ENCODE measurements at regions not wholly inside any gene's neighbourhood (a gene's known extent, or its start where the extent isn't known, plus 50 kb on each side); places are given as distances from the start of the nearest gene placed in this dataset.

GRCh38 chr12:105983622-105984320, 155.0 kb downstream of the NUAK1 start:
- TF ChIP-seq EGR1 (IDR thresholded peaks at IDR 0.05), result no peak
- TF ChIP-seq REST (IDR thresholded peaks at IDR 0.05; ENCODE audit: low read depth), result no peak
- no peak for TF ChIP-seq CREB1 (IDR thresholded peaks at IDR 0.05; ENCODE audit: low read depth)
- TF ChIP-seq YY1 (IDR thresholded peaks at IDR 0.05; ENCODE audit: low read depth), result no peak
- TF ChIP-seq TAF1 (IDR thresholded peaks at IDR 0.05; ENCODE audit: low read depth), result no peak
- TF ChIP-seq NFIC (IDR thresholded peaks at IDR 0.05), result no peak
- no peak for TF ChIP-seq TEAD4 (IDR thresholded peaks at IDR 0.05)
- no peak for TF ChIP-seq ZBTB7A (IDR thresholded peaks at IDR 0.05; ENCODE audit: low read depth)
- no peak for TF ChIP-seq TCF12 (IDR thresholded peaks at IDR 0.05; ENCODE audit: low read depth)
- no peak for TF ChIP-seq USF1 (IDR thresholded peaks at IDR 0.05)
- no peak for TF ChIP-seq CEBPB (IDR thresholded peaks at IDR 0.05)
- TF ChIP-seq EP300 (IDR thresholded peaks at IDR 0.05; ENCODE audit: borderline replicate concordance), result no peak
- no peak for TF ChIP-seq RAD21 (IDR thresholded peaks at IDR 0.05; ENCODE audit: low read depth)
- no peak for TF ChIP-seq MAX (IDR thresholded peaks at IDR 0.05)
- TF ChIP-seq FOXM1 (IDR thresholded peaks at IDR 0.05; ENCODE audit: borderline replicate concordance, low read depth), result no peak

GRCh38 chr12:105985383-105985782, 153.4 kb downstream of the NUAK1 start:
- TF ChIP-seq TAF1 (IDR thresholded peaks at IDR 0.05; ENCODE audit: low read depth), result no peak
- no peak for TF ChIP-seq ZBTB7A (IDR thresholded peaks at IDR 0.05; ENCODE audit: low read depth)
- no peak for TF ChIP-seq NFIC (IDR thresholded peaks at IDR 0.05)
- no peak for TF ChIP-seq RAD21 (IDR thresholded peaks at IDR 0.05; ENCODE audit: low read depth)
- TF ChIP-seq MAX (IDR thresholded peaks at IDR 0.05), result no peak
- TF ChIP-seq TEAD4 (IDR thresholded peaks at IDR 0.05), result no peak
- TF ChIP-seq USF1 (IDR thresholded peaks at IDR 0.05), result no peak
- no peak for TF ChIP-seq YY1 (IDR thresholded peaks at IDR 0.05; ENCODE audit: low read depth)
- TF ChIP-seq CREB1 (IDR thresholded peaks at IDR 0.05; ENCODE audit: low read depth), result no peak
- no peak for TF ChIP-seq FOXM1 (IDR thresholded peaks at IDR 0.05; ENCODE audit: borderline replicate concordance, low read depth)
- no peak for TF ChIP-seq TCF12 (IDR thresholded peaks at IDR 0.05; ENCODE audit: low read depth)
- no peak for TF ChIP-seq EGR1 (IDR thresholded peaks at IDR 0.05)
- TF ChIP-seq EP300 (IDR thresholded peaks at IDR 0.05; ENCODE audit: borderline replicate concordance), result no peak
- no peak for TF ChIP-seq REST (IDR thresholded peaks at IDR 0.05; ENCODE audit: low read depth)
- no peak for TF ChIP-seq CEBPB (IDR thresholded peaks at IDR 0.05)

- no peak for TF ChIP-seq FOXM1 (IDR thresholded peaks at IDR 0.05; ENCODE audit: borderline replicate concordance, low read depth)
Measured at GRCh38 chr12:105986779-105987684, 151.7 kb downstream of the NUAK1 start.

- TF ChIP-seq USF1 (IDR thresholded peaks at IDR 0.05) (no peak), NFIC (IDR thresholded peaks at IDR 0.05) (no peak), MAX (IDR thresholded peaks at IDR 0.05) (no peak), TCF12 (IDR thresholded peaks at IDR 0.05; ENCODE audit: low read depth) (no peak), TEAD4 (IDR thresholded peaks at IDR 0.05) (no peak), CREB1 (IDR thresholded peaks at IDR 0.05; ENCODE audit: low read depth) (no peak), RAD21 (IDR thresholded peaks at IDR 0.05; ENCODE audit: low read depth) (no peak), EGR1 (IDR thresholded peaks at IDR 0.05) (no peak), REST (IDR thresholded peaks at IDR 0.05; ENCODE audit: low read depth) (no peak), EP300 (IDR thresholded peaks at IDR 0.05; ENCODE audit: borderline replicate concordance) (no peak), FOXM1 (IDR thresholded peaks at IDR 0.05; ENCODE audit: borderline replicate concordance, low read depth) (no peak), TAF1 (IDR thresholded peaks at IDR 0.05; ENCODE audit: low read depth) (no peak), ZBTB7A (IDR thresholded peaks at IDR 0.05; ENCODE audit: low read depth) (no peak), CEBPB (IDR thresholded peaks at IDR 0.05) (no peak), YY1 (IDR thresholded peaks at IDR 0.05; ENCODE audit: low read depth) (no peak)
Measured at GRCh38 chr12:105987685-105988035, 151.1 kb downstream of the NUAK1 start.
